ENCODE measurements at regions not wholly inside any gene's neighbourhood (a gene's known extent, or its start where the extent isn't known, plus 50 kb on each side); places are given as distances from the start of the nearest gene placed in this dataset.
"Not testable (repeated sequence)": the region's sequence is repeated elsewhere in the genome, so short reads cannot be mapped to it uniquely, and the experiment has no call there.

DNA sequence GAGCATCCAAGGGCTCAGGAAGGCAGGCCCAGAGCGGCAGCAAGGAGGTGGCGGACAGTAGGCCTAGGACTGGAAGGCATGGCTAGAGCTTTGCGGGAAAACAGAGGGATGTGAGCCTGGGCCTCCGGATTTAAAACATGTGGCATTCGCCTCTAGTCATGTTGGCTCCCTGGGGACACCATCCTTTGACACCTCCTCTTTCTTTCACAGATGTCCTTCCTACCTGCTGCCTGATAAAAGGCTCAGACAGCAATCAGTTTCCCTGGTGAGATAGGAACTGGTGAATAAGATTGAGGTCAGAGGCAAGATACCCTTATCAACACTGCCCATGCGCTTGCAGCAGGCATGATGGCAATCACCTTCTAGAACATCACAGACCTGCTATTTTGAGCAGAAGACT lies 277.6 kb downstream of the SIPA1L2 start:
- no peak for DNase-seq (ENCODE audit: low read depth in 2 of 2)

DNA sequence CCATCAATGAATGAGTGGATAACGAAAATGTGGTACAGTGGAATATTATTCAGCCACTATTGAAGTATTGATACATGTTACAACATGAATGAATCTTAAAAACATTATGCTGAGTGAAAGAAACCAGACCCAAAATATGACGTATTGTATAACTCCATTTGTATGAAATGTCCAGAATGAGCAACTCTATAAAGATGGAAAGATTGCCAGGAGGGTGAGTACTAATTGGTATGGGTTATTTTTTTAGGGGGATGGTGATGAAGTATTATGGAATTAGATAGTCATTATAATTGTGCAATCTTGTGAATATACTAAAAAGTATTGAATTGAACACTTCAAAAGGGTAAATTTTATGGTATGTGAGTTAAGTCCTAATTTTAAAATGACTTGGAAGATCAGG lies 278.6 kb downstream of the SIPA1L2 start:
- no peak for DNase-seq (ENCODE audit: low read depth in 2 of 2)

DNA sequence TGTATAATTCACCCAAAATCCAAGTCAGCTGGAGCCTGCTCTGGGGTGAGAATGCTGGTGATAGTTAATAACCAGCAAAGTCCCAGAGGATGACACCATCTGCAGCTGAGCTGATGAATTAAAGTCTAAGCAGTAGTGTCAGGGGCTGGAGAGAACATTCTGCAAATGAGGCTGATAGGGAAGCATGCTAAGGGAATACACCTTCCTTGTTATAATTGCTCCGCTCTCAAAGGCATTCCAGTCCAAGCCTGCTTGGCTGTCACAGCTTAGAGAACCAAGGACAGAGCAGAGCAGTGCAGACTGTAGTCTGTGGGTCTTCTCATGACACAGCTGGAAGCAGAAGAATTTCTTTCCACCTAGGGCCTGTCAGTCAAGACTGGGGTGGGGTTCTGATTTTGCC lies 283.1 kb downstream of the SIPA1L2 start:
- no peak for DNase-seq (ENCODE audit: low read depth in 2 of 2)

DNA sequence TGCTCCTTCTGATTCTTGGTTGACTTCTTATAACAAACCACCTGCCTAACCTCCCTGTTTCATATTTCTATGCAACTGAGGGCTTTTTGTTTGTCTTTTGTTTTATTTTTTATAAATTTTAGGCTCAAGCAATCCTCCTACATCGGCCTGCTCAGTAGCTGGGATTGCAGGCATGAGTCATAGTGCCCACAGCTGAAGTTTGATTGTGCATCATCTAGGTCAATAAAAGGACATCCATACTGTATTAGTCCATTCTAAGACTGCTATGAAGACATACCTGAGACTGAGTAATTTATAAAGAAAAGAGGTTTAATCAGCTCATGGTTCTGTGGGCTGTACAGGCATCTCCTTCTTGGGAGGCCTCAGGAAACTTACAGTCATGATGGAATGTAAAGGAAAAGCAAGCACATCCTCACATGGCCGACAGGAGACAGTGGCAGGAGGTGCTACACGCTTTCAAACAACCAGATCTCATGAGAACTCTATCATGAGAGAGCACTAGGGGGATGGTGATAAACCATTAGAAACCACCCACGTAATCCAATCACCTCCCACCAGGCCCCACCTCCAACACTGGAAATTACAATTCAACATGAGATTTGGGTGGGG lies 285.0 kb downstream of the SIPA1L2 start:
- no peak for DNase-seq (ENCODE audit: low read depth in 2 of 2)

DNA sequence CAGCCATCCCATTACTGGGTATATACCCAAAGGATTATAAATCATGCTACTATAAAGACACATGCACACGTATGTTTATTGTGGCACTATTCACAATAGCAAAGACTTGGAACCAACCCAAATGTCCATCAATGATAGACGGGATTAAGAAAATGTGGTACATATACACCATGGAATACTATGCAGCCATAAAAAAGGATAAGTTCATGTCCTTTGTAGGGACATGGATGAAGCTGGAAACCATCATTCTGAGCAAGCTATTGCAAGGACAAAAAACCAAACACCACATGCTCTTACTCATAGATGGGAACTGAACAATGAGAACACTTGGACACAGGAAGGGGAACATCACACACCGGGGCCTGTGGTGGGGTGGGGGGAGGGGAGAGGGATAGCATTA lies 285.7 kb downstream of the SIPA1L2 start:
- not testable (repeated sequence) for DNase-seq (ENCODE audit: low read depth in 2 of 2)

DNA sequence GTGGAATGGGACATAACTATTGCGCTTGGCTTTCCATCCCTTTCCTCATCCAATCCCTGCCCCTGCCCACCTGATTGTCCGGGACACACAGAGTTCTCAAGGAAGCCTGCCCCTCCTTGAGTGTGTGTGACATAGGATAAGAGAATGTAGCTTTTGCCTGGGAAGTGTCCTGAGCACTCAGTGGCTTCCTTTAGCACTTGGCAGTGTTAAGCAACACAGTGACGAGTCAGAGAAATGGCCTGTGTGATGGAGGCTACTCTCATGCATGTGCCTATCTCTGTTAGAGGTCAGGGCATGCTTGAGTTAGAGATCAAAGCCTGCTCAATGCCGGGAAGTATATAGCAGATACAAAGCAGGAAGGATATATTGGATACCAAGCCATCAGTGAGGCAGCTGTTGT lies 289.5 kb downstream of the SIPA1L2 start:
- DNase-seq (ENCODE audit: low read depth in 2 of 2): no peak

DNA sequence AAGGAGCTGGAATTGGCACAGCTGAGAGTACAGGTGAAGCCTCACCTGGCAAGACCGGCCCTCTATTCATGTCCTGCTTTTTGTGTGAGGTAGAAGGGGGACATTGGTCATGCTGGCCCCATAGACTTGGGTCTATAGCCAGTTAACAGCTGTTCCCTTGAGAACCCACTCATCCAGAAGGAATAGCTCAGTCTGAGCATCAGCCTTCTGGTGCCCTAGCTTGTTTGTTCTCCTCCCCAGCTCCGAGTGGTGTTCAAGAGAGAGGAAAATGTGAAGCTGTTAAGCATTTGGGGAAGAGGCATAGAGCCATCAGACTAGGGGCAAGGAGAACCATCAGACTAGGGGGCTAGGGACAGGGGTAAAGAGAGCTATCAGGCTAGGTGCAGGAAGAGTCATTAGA lies 290.9 kb downstream of the SIPA1L2 start:
- DNase-seq (ENCODE audit: low read depth in 2 of 2): no peak

DNA sequence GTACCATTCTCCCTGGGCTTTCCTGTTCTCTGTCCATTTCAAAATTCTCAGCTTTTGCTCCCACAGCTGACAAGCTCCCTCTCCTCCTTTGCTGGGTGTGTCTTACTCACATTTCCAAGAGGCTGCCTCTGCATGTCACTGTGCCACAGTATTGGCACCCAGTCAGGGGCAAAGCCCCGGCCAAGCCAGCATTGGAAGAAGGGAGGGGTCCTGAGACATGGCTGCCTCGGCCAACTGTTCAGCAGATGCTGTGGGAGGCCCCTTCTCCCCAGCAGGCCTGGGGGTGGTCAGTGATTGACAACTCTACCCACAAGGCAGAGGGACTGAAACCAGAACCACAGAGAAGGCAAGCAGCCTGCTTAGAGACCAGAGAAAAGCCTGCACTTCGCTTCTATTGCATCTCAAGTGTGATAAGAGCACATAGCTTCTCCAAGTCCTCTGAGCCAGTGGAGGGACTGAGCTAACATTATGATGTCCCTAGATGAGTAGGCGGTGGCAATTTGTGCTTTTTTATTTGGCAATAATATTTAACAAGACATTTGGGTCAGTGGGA lies 294.1 kb downstream of the SIPA1L2 start:
- DNase-seq (ENCODE audit: low read depth in 2 of 2): no peak

DNA sequence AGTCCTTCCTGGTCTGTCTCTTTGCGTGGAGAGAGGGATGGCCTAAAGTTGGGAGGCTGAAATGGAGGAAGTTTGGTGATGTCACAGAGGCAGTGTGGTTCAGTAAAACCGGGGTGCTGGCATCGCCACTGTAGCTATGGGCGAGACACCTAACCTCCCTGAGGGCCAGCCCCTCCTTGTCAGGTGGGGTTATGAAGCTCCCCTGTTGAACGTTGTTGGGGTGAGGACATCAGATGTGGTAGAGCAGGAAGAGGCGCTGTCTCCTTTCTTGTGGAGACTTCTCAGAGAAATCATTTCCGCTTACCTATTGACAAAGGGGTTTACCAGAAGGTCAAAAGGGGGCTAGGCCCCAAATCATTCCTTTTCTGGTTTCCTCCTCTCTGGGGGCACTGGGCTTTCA lies 294.7 kb downstream of the SIPA1L2 start:
- no peak for DNase-seq (ENCODE audit: low read depth in 2 of 2)

DNA sequence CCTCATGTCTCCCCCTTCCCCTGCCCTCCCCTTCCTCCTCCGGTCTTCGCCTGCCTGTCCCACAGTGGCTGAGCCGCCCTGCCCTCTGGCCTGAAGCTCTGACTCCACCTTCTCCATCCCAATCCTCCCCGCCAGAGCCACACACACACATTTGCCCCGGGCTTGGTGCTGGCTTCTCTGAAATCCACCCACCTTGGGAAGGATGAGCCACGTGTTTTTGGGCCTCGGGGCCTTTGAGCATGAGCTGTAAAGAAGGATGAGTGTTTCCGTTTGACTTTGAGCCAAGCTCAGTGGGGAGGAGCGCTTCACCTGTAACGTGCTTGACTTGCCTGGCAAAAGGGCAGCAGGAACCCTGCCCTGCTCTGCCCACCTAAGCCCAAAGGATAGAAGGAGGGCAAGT lies 295.1 kb downstream of the SIPA1L2 start:
- no peak for DNase-seq (ENCODE audit: low read depth in 2 of 2)

DNA sequence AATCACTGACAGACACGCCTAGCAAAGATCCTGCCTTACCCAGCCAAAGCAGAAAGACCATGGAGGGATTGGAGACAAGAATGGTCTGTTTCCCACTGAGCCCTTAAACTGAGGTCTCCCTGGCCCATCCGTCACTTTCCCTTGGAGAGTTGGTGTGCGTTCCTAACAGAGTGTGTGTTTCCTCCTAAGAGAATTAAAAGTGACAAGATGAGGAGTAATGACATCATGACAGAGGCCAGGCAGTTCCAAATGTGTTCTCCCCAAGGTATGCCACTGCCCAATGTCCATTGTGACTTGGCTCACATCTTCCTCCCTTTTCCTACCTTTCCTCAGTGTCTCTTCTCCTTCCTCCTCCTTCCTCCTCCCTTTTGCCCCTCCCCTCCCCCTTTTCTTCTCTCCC lies 295.7 kb downstream of the SIPA1L2 start:
- no peak for DNase-seq (ENCODE audit: low read depth in 2 of 2)

DNA sequence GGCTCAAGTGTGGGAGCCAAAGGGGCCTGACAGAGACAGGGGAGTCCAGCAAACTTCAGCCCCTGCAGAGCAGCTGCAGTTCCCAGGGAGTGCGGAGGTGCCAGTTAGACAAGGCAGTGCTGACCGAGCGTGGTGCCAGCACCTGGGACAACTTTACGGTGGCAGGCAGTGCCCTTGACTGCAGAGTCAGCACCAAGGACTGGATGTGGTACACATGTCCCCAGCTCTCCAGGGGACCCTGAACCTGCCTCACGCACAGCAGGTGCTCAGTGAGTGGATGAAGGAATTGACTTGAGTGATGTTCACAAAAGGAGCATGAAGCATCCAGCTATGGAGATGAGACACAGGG lies 296.5 kb downstream of the SIPA1L2 start:
- DNase-seq (ENCODE audit: low read depth in 2 of 2): no peak

DNA sequence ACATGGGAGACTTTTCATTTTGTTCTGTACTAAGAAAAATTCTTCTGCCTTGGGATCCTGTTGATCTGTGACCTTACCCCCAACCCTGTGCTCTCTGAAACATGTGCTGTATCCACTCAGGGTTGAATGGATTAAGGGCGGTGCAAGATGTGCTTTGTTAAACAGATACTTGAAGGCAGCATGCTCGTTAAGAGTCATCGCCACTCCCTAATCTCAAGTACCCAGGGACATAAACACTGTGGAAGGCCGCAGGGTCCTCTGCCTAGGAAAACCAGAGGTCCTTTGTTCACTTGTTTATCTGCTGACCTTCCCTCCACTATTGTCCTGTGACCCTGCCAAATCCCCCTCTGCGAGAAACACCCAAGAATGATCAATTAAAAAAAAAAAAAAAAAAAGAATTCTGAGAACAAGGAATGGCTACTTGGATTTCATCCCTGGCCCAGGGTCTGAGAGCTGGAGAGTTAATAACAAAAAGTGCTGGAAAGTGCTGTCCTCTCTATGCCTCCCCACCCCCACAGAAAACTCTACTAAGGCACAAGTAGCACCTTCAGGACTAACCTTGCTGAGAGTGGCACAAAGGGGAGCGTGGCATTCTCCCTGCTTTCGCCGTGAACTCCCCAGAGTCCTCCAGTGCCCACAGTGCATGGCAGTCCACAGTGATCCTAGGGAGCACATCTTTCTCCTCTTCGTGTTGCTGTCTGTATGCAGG lies 297.1 kb downstream of the SIPA1L2 start:
- DNase-seq (ENCODE audit: low read depth in 2 of 2): not testable (repeated sequence)

DNA sequence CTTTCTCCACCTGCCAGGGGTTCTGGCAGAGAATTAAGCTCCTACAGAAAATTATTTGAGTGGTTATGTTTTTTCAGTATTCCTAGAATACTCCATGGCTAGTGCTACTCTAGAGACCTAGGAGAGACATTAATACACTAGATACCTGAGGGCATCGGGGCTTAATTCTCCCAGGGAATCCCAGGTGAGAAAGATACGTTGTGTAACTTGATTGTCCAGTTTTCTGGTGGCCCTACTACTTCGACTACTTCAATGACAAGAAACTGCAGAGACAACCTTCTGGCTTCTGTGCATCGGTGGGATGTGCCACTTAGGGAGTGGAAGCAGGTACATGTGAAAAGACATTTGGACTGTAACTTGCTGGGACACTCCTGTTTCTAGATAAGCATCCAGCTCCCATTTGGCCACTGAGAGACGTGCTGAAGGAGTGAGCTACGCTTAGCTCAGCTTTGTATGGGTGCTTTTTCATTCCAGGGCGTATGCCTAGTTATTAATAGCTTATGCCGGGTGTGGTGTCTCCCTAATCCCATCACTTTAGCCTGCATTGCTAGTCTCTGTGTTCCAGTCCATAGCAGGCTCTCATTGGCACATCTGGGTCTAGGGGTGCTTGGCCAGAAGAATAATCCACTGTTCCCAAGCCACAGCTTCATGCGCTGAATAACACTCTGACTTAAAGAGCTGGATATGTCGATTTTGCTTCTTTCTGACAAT lies 300.7 kb downstream of the SIPA1L2 start:
- DNase-seq (ENCODE audit: low read depth in 2 of 2): no peak

DNA sequence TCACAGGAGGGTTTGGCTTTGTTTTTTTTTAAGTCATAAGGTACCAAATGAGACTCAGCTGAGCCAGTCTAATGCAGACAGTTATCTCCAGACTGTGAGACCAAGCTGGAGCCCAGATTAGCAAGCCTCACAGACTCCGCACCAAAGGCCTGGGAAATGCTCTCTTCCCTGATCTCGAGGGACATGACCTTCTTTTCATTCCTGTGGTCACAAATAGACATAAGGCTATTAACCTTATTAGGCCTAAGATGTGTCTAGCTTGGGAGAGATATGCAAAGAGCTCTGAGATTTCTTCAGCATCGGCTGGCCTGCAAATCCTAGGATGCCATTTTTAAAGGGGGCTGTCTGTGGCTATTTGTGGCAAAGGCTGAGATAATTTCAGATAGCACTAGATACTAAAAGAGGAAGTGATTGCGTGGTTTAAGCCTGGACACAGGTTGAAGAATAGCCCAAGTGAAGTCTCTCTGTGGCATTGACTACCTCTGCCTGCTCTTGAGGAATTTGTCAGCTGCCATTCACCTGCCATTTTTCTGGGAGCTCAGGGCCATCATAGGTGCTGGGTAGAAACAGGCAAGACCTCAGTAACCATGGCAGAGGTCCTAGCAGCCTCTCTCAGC lies 301.3 kb downstream of the SIPA1L2 start:
- DNase-seq (ENCODE audit: low read depth in 2 of 2): no peak

DNA sequence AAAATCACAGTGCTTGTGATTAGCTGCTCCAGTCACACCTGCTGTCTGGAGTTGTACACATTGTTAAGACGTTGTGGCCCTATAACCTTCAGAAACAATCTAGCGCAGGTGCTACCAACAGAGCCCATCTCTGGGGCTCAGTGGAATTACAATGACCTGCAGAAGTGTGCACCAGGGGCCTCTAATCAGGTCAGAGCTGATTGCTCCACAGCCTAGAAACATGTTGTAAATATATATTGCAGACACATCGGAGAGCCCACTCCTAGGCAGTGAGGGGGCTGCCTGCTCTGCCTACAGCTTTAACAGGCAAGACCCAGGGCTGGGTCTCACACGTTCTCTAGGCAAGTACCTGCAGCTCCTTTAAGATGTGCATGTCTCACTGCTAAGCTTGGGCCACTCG lies 302.0 kb downstream of the SIPA1L2 start:
- DNase-seq (ENCODE audit: low read depth in 2 of 2): no peak

DNA sequence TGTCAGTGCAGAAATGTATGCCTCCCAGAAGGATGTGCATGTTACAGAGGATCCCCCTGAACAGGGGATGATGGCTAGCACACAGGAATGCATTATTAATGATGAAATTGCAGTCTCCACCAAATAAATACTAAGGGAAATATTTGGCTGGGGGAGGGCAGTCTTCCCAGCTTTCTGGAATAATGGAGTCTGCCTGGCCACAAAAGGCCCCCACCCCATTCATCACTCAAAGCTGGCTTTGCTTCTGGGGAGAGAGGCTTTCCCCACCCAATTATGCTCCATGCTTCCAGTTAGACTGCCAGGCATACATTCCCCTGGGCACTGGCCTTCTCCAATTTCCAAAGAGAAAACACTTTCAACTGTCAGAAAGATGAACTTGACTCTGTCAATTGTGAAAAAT lies 302.7 kb downstream of the SIPA1L2 start:
- DNase-seq (ENCODE audit: low read depth in 2 of 2): no peak

DNA sequence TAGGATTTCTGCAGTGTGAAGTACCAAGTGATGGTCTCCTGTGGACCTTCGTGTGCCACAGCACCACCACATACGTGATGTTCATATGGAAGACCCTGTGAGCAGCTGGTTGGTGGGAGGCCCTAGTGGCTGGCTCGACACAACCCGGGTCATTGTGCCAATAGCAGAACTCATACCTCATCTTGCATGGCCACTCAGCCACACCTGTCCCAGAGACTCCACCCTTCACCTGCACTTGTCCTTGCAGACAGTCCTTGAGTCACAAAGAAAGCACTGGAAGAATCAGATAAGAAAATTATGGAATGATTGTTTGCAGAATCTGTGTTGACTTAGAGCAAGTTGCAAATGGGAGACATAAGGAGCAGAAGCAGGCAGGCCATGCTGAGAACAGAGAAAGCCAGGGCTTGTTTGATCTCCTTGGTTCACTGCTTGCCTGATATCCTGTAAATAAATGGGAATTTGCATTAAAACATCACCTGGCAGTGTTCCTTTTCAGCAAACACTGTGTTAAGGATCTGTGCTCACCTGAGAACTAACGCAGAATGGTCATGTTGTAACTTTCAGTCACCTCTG lies 307.7 kb downstream of the SIPA1L2 start:
- no peak for DNase-seq (ENCODE audit: low read depth in 2 of 2)

DNA sequence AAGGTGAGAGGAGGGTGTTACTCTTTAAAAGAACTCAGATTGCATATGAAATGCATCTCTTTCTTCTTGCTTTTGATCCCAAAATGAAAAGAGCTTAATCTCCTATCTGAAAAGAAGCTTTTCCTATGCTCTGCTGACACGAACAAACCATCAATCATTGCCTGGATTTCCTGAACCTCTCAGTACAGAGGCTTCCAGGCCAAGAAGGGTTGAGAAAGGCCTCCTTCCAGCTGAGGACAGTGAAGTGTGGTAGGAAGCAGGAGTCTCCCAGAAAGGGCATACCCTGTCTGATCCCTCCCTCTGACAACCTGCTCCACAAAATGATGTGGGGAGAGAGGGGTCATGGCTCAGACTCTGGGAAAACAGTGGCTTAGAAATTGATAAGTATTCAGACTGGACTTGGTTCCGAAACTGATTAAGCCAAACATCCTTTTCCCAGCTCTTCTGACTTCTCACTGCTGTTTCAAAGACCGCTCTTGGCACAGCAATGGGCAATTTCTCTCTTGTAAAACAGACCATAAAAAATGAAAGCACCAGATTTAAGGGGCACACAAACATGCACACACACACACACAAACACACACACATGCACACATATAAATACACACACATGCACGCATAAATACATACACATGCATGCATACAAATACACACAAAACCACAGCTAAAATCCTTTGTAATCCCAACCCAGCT lies 310.3 kb downstream of the SIPA1L2 start:
- no peak for DNase-seq (ENCODE audit: low read depth in 2 of 2)

DNA sequence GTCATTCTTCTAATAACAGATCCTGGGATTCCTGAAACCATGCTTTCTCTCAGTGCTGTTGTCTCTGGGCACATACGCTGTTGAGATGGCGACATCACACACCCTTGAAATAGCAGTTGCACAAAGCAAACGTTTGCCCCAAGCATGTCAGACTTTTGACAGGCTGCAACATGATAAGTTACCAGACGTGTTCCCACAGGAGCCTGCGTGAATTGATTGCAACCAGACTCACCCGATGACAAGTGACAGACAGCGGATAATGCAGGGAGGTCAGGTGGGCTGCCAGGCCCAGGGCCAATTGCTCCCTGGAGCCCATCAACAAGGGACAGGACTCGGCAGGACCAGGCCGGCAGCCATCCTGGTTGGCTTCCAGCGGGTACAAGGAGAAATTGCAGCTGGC lies 310.9 kb downstream of the SIPA1L2 start:
- DNase-seq (ENCODE audit: low read depth in 2 of 2): no peak

DNA sequence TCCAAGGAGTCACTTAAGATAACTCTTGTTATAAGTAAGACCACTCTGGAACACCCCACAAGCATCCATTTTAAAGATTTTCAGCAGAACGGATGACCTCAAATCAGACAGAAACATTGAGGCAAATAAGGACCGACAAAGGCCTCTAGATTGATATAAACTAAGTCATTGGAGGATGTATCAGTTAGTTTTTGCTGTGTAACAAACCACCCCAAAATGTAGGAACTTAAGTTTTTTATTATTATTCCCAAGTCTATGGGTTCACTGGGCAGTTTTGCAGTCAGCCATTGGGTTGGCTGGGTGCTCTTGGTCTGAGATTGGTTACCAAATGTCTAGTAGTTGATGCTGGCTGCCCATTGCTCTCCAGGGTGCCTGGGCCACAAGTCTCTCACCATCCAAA lies 311.8 kb downstream of the SIPA1L2 start:
- no peak for DNase-seq (ENCODE audit: low read depth in 2 of 2)

DNA sequence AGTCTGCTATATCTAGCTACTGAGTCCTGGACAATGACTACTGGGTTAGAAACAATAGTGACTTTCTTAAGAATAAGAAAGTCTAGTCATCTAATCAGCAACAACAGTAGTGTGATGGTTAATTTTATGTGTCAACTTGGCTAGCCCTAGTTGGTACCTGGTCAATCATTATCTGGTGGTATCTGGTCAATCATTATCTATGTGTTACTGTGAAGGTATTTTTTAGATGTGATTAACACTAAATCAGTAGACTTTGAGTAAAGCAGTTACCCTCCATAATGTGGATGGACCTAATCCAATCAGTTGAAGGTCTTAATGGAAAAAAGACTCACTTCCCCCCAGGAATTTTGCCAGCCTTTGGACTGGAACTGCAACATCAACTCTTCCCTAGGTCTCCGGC lies 312.6 kb downstream of the SIPA1L2 start:
- DNase-seq (ENCODE audit: low read depth in 2 of 2): no peak
